Ascending aorta (tissue), 2 donors: ENCODE measurements at regions not wholly inside any gene's neighbourhood (a gene's known extent, or its start where the extent isn't known, plus 50 kb on each side); places are given as distances from the start of the nearest gene placed in this dataset.

Experiments used
- DNase-seq, 2 donors: peaks; one replicate each; pipeline ENCODE4 v3.0.0-alpha.2; 2019; ENCODE audit warnings: low spot score in 2 of 2
- H3K27ac ChIP-seq, 2 donors: fragments of 200-600 bp; sonication (generic); one replicate each; pipeline ENCODE4 v1.5.1; 2016 to 2017; ENCODE audit warnings: mild to moderate bottlenecking in 1 of 2
- H3K27me3 ChIP-seq: fragments of 200-600 bp; sonication (generic); one replicate; pipeline ENCODE4 v1.5.1; 2017
- H3K36me3 ChIP-seq, 2 donors: fragments of 200-600 bp; sonication (generic); one replicate each; pipeline ENCODE4 v1.5.1; 2016
- H3K4me1 ChIP-seq, 2 donors: fragments of 200-600 bp; sonication (generic); one replicate each; pipeline ENCODE4 v1.5.1; 2016 to 2017; ENCODE audit warnings: mild to moderate bottlenecking in 1 of 2
- H3K4me3 ChIP-seq, 2 donors: fragments of 200-600 bp; sonication (generic); one replicate each; pipeline ENCODE4 v1.5.1; 2016 to 2017; ENCODE audit warnings: mild to moderate bottlenecking in 1 of 2
- H3K9me3 ChIP-seq, 2 donors: fragments of 200-600 bp; sonication (generic); one replicate each; pipeline ENCODE4 v1.5.1; 2016
- CTCF ChIP-seq, 3 experiments: fragments of 200-600 bp in 2 of 3; fragments of 450-650 bp in 1 of 3; sonication (generic) in 2 of 3; IDR thresholded peaks; one replicate each; pipeline ENCODE4 v1.5.1; 2016 to 2019; ENCODE audit warnings: antibody characterized with exemption in 3 of 3, mild to moderate bottlenecking in 1 of 3, moderate library complexity in 1 of 3
- intact Hi-C: fragments of 100-400 bp; cut with DNase I; formaldehyde crosslinking; loops from one replicate; pipeline ENCODE4 v1.15.1; 2023

- intact Hi-C loops: no loop called here
- no peak overlapping the region for H3K27ac ChIP-seq
- no peak for DNase-seq
Measured at GRCh38 chr20:39163993-39164392, 201.8 kb downstream of the DHX35 start.

GRCh38 chr20:39161900-39162299 lies 199.8 kb downstream of the DHX35 start:
- H3K27me3 ChIP-seq: no peaks in the 10 kb centered on the region
- no peak overlapping the region for H3K27ac ChIP-seq
- H3K9me3 ChIP-seq: no peaks in the 10 kb centered on the region
- DNase-seq: no peak
- no peaks in the 10 kb centered on the region for H3K4me1 ChIP-seq
- TF ChIP-seq CTCF (IDR thresholded peaks at IDR 0.05): no peak
- H3K36me3 ChIP-seq: no peaks in the 10 kb centered on the region
- intact Hi-C loops: no loop called here
- H3K4me3 ChIP-seq: no peak overlapping the region

More at GRCh38 chr20:39163993-39164392, 201.8 kb downstream of the DHX35 start:
- no peak for TF ChIP-seq CTCF (IDR thresholded peaks at IDR 0.05)
- Histone ChIP-seq H3K4me1 (no peaks in the 10 kb centered on the region), H3K9me3 (no peaks in the 10 kb centered on the region), H3K4me3 (no peak overlapping the region), H3K36me3 (no peaks in the 10 kb centered on the region), H3K27me3 (no peaks in the 10 kb centered on the region)

- H3K27me3 ChIP-seq: no peaks in the 10 kb centered on the region
- H3K4me3 ChIP-seq: no peak overlapping the region
- intact Hi-C loops: no loop called here
- H3K9me3 ChIP-seq: no peaks in the 10 kb centered on the region
- no peak overlapping the region for H3K27ac ChIP-seq
- no peaks in the 10 kb centered on the region for H3K4me1 ChIP-seq
- no peak for TF ChIP-seq CTCF (IDR thresholded peaks at IDR 0.05)
- DNase-seq: no peak
- H3K36me3 ChIP-seq: no peaks in the 10 kb centered on the region
Measured at GRCh38 chr20:39155971-39156370, 193.8 kb downstream of the DHX35 start.

- no peak overlapping the region for H3K4me3 ChIP-seq
- no peak for DNase-seq
- no peaks in the 10 kb centered on the region for H3K27me3 ChIP-seq
- no peaks in the 10 kb centered on the region for H3K36me3 ChIP-seq
- H3K27ac ChIP-seq: no peak overlapping the region
- intact Hi-C loops: no loop called here
- no peaks in the 10 kb centered on the region for H3K4me1 ChIP-seq
- no peaks in the 10 kb centered on the region for H3K9me3 ChIP-seq
- no peak for TF ChIP-seq CTCF (IDR thresholded peaks at IDR 0.05)
Measured at GRCh38 chr20:39152742-39153141, 190.6 kb downstream of the DHX35 start.

GRCh38 chr20:39152126-39152525 lies 190.0 kb downstream of the DHX35 start:
- H3K9me3 ChIP-seq: no peaks in the 10 kb centered on the region
- TF ChIP-seq CTCF (IDR thresholded peaks at IDR 0.05): no peak
- no peaks in the 10 kb centered on the region for H3K4me1 ChIP-seq
- no peaks in the 10 kb centered on the region for H3K27me3 ChIP-seq
- no peak overlapping the region for H3K4me3 ChIP-seq
- intact Hi-C loops: no loop called here
- H3K36me3 ChIP-seq: no peaks in the 10 kb centered on the region
- no peak for DNase-seq
- H3K27ac ChIP-seq: no peak overlapping the region

- H3K27ac ChIP-seq: no peak overlapping the region
- H3K36me3 ChIP-seq: no peaks in the 10 kb centered on the region
- no peaks in the 10 kb centered on the region for H3K4me1 ChIP-seq
- H3K4me3 ChIP-seq: no peak overlapping the region
- no peak for TF ChIP-seq CTCF (IDR thresholded peaks at IDR 0.05)
- intact Hi-C loops: no loop called here
- no peak for DNase-seq
- H3K27me3 ChIP-seq: no peaks in the 10 kb centered on the region
- H3K9me3 ChIP-seq: no peaks in the 10 kb centered on the region
Measured at GRCh38 chr20:39150501-39150900, 188.4 kb downstream of the DHX35 start.
